ENCODE measurements at regions not wholly inside any gene's neighbourhood (a gene's known extent, or its start where the extent isn't known, plus 50 kb on each side); places are given as distances from the start of the nearest gene placed in this dataset.
"Not testable (repeated sequence)": the region's sequence is repeated elsewhere in the genome, so short reads cannot be mapped to it uniquely, and the experiment has no call there.

GRCh38 chr21:14686466-14687267, 140.6 kb upstream of the SAMSN1 start:
- Mint-ChIP-seq H3K4me3 (peak overlapping the region; percentile 41), H3K27me3 (no peaks in the 10 kb centered on the region), H3K36me3 (ENCODE audit: low read depth) (peaks cover 13% of the 10 kb centered on the region), H3K27ac (peak overlapping the region; percentile 40), H3K4me1 (peaks cover 33% of the 10 kb centered on the region), H3K9me3 (peaks cover 5% of the 10 kb centered on the region)
- CTCF ChIA-PET, result interaction anchor here (1.1 kb wide), 1 partner anchor 269 kb away, joined by 3 read pairs; no protein-coding TSS in a partner anchor
- POLR2A ChIA-PET, result interaction anchor here (1.2 to 2.0 kb wide), 4 partner anchors 10 to 159 kb away, joined by 3 to 11 read pairs (median 4); no protein-coding TSS in a partner anchor
- DNase-seq, result no peak

- no peak for DNase-seq
- Mint-ChIP-seq H3K4me3 (no peak overlapping the region), H3K9me3 (peaks cover 5% of the 10 kb centered on the region), H3K4me1 (peaks cover 30% of the 10 kb centered on the region), H3K27me3 (no peaks in the 10 kb centered on the region), H3K36me3 (ENCODE audit: low read depth) (peaks cover 10% of the 10 kb centered on the region), H3K27ac (no peak overlapping the region)
- ChIA-PET POLR2A (no interaction called here), CTCF (no interaction called here)
Measured at GRCh38 chr21:14685568-14685967, 139.5 kb upstream of the SAMSN1 start.

GRCh38 chr21:14684071-14684470, 138.0 kb upstream of the SAMSN1 start:
- Mint-ChIP-seq H3K9me3 (peaks cover 5% of the 10 kb centered on the region), H3K36me3 (ENCODE audit: low read depth) (peaks cover 8% of the 10 kb centered on the region), H3K4me1 (peaks cover 30% of the 10 kb centered on the region), H3K4me3 (no peak overlapping the region), H3K27ac (no peak overlapping the region), H3K27me3 (no peaks in the 10 kb centered on the region)
- DNase-seq, result no peak
- ChIA-PET CTCF (no interaction called here), POLR2A (no interaction called here)

- Mint-ChIP-seq H3K27ac (no peak overlapping the region), H3K4me3 (no peak overlapping the region), H3K27me3 (no peaks in the 10 kb centered on the region), H3K4me1 (peaks cover 30% of the 10 kb centered on the region), H3K36me3 (ENCODE audit: low read depth) (peaks cover 7% of the 10 kb centered on the region), H3K9me3 (peaks cover 8% of the 10 kb centered on the region)
- no peak for DNase-seq
- ChIA-PET CTCF (no interaction called here), POLR2A (no interaction called here)
Measured at GRCh38 chr21:14683063-14683462, 136.9 kb upstream of the SAMSN1 start.

- Mint-ChIP-seq H3K4me3 (no peak overlapping the region), H3K36me3 (ENCODE audit: low read depth) (peaks cover 28% of the 10 kb centered on the region), H3K4me1 (peaks cover 37% of the 10 kb centered on the region), H3K9me3 (peaks cover 14% of the 10 kb centered on the region), H3K27me3 (no peaks in the 10 kb centered on the region), H3K27ac (no peak overlapping the region)
- ChIA-PET CTCF (no interaction called here), POLR2A (no interaction called here)
- DNase-seq, result no peak
Measured at GRCh38 chr21:14678973-14679574, 133.0 kb upstream of the SAMSN1 start.

- CTCF ChIA-PET, result no interaction called here
- Mint-ChIP-seq H3K4me3 (no peak overlapping the region), H3K9me3 (peaks cover 14% of the 10 kb centered on the region), H3K27ac (peak overlapping the region; percentile 98), H3K27me3 (no peaks in the 10 kb centered on the region), H3K36me3 (ENCODE audit: low read depth) (peaks cover 31% of the 10 kb centered on the region), H3K4me1 (peaks cover 31% of the 10 kb centered on the region)
- POLR2A ChIA-PET, result interaction anchor here (0.9 to 2.8 kb wide), 4 partner anchors 10 to 155 kb away, joined by 3 to 11 read pairs (median 7); no protein-coding TSS in a partner anchor
- no peak for DNase-seq
Measured at GRCh38 chr21:14677639-14678179, 131.6 kb upstream of the SAMSN1 start.

GRCh38 chr21:14677013-14677412, 130.9 kb upstream of the SAMSN1 start:
- ChIA-PET CTCF (interaction anchor here (1.1 kb wide), 1 partner anchor 61 kb away, joined by 4 read pairs; no protein-coding TSS in a partner anchor), POLR2A (interaction anchor here (1.1 to 2.8 kb wide), 10 partner anchors 11 to 141 kb away, joined by 3 to 11 read pairs (median 6); no protein-coding TSS in a partner anchor)
- no peaks in the 10 kb centered on the region for H3K27me3 Mint-ChIP-seq
- H3K27ac Mint-ChIP-seq, result peak overlapping the region; percentile 98
- H3K9me3 Mint-ChIP-seq, result peaks cover 14% of the 10 kb centered on the region
- H3K36me3 Mint-ChIP-seq (ENCODE audit: low read depth), result peaks cover 31% of the 10 kb centered on the region
- no peak overlapping the region for H3K4me3 Mint-ChIP-seq
- DNase-seq, result no peak
- peaks cover 31% of the 10 kb centered on the region for H3K4me1 Mint-ChIP-seq

GRCh38 chr21:14675774-14676530, 129.8 kb upstream of the SAMSN1 start:
- H3K27ac Mint-ChIP-seq, result peak overlapping the region; percentile 98
- peak overlapping the region; percentile 40 for H3K4me3 Mint-ChIP-seq
- peaks cover 31% of the 10 kb centered on the region for H3K4me1 Mint-ChIP-seq
- ChIA-PET POLR2A (interaction anchor here (0.6 to 2.8 kb wide), 24 partner anchors 9 to 389 kb away, joined by 3 to 12 read pairs (median 5); partner anchors contain the start of genes HSPA13 and NRIP1), CTCF (interaction anchor here (1.1 to 1.3 kb wide), 2 partner anchors 62 to 152 kb away, joined by 3 to 4 read pairs; no protein-coding TSS in a partner anchor)
- DNase-seq, result peak; percentile 23
- H3K9me3 Mint-ChIP-seq, result peaks cover 14% of the 10 kb centered on the region
- H3K27me3 Mint-ChIP-seq, result no peaks in the 10 kb centered on the region
- peaks cover 31% of the 10 kb centered on the region for H3K36me3 Mint-ChIP-seq (ENCODE audit: low read depth)

- H3K4me3 Mint-ChIP-seq, result no peak overlapping the region
- ChIA-PET CTCF (no interaction called here), POLR2A (no interaction called here)
- H3K27ac Mint-ChIP-seq, result no peak overlapping the region
- H3K36me3 Mint-ChIP-seq (ENCODE audit: low read depth), result peaks cover 33% of the 10 kb centered on the region
- no peak for DNase-seq
- peaks cover 17% of the 10 kb centered on the region for H3K9me3 Mint-ChIP-seq
- H3K27me3 Mint-ChIP-seq, result no peaks in the 10 kb centered on the region
- H3K4me1 Mint-ChIP-seq, result peaks cover 31% of the 10 kb centered on the region
Measured at GRCh38 chr21:14673649-14674048, 127.5 kb upstream of the SAMSN1 start.

GRCh38 chr21:14672466-14672865, 126.4 kb upstream of the SAMSN1 start:
- no peak overlapping the region for H3K4me3 Mint-ChIP-seq
- ChIA-PET CTCF (no interaction called here), POLR2A (no interaction called here)
- peaks cover 8% of the 10 kb centered on the region for H3K9me3 Mint-ChIP-seq
- H3K27me3 Mint-ChIP-seq, result no peaks in the 10 kb centered on the region
- peaks cover 29% of the 10 kb centered on the region for H3K36me3 Mint-ChIP-seq (ENCODE audit: low read depth)
- no peak for DNase-seq
- H3K4me1 Mint-ChIP-seq, result peaks cover 28% of the 10 kb centered on the region
- H3K27ac Mint-ChIP-seq, result no peak overlapping the region

- no peak overlapping the region for H3K4me3 Mint-ChIP-seq
- H3K9me3 Mint-ChIP-seq, result peaks cover 11% of the 10 kb centered on the region
- CTCF ChIA-PET, result no interaction called here
- no peaks in the 10 kb centered on the region for H3K27me3 Mint-ChIP-seq
- no peak for DNase-seq
- no peak overlapping the region for H3K27ac Mint-ChIP-seq
- H3K4me1 Mint-ChIP-seq, result peaks cover 7% of the 10 kb centered on the region
- H3K36me3 Mint-ChIP-seq (ENCODE audit: low read depth), result peaks cover 16% of the 10 kb centered on the region
- POLR2A ChIA-PET, result no interaction called here
Measured at GRCh38 chr21:14670409-14670808, 124.3 kb upstream of the SAMSN1 start.

- H3K9me3 Mint-ChIP-seq, DNase-seq, H3K27ac Mint-ChIP-seq, H3K4me3 Mint-ChIP-seq, POLR2A ChIA-PET, CTCF ChIA-PET, H3K4me1 Mint-ChIP-seq, H3K27me3 Mint-ChIP-seq: not testable (repeated sequence)
- H3K36me3 Mint-ChIP-seq (ENCODE audit: low read depth), result peaks cover 13% of the 10 kb centered on the region
Measured at GRCh38 chr21:14669092-14669491, 123.0 kb upstream of the SAMSN1 start.

Measured in activated CD4-positive, alpha-beta memory T cell treated with anti-CD3 and anti-CD28 coated beads, Interleukin-2, amount 10 ng/mL, durations not matched to agents 7 days and 5 days (primary cell).